OCI-LY3 (cell line): ENCODE measurements at regions not wholly inside any gene's neighbourhood (a gene's known extent, or its start where the extent isn't known, plus 50 kb on each side); places are given as distances from the start of the nearest gene placed in this dataset.
"Not testable (repeated sequence)": the region's sequence is repeated elsewhere in the genome, so short reads cannot be mapped to it uniquely, and the experiment has no call there.

Experiments
- H2AFZ ChIP-seq: fragments of 200-600, 300-600 bp; shearing (Covaris generic); 2 replicates; pipeline ENCODE4 v1.6.0; 2014; ENCODE audit warnings: antibody characterized with exemption, low read depth, low read length
- H3K27ac ChIP-seq: fragments of 200-600, 300-600 bp; sonication (generic); 2 replicates; pipeline ENCODE4 v1.5.1; 2014; ENCODE audit warnings: mild to moderate bottlenecking, low read length, moderate library complexity, mixed read lengths
- H3K27me3 ChIP-seq: fragments of 200-600, 300-600 bp; sonication (generic); 2 replicates; pipeline ENCODE4 v1.6.1; 2014; ENCODE audit warnings: low read depth, low read length, mixed read lengths
- H3K36me3 ChIP-seq: fragments of 200-600, 300-600 bp; sonication (generic); replicated peaks from 2 replicates; pipeline ENCODE3; 2014; ENCODE audit warnings: low read depth, low read length, mixed read lengths
- H3K4me1 ChIP-seq: fragments of 300-600, 200-600 bp; sonication (generic); 2 replicates; pipeline ENCODE4 v1.6.1; 2014; ENCODE audit warnings: low read length, mixed read lengths
- H3K4me2 ChIP-seq: fragments of 200-600, 300-600 bp; sonication (generic); 2 replicates; pipeline ENCODE4 v1.6.1; 2014; ENCODE audit warnings: low read length, mixed read lengths
- H3K4me3 ChIP-seq: fragments of 300-600, 200-600 bp; sonication (generic); 2 replicates; pipeline ENCODE4 v1.5.1; 2014; ENCODE audit warnings: antibody characterized with exemption, mild to moderate bottlenecking, low read length, moderate library complexity
- H3K79me2 ChIP-seq: fragments of 300-600, 200-600 bp; shearing (Covaris generic); 2 replicates; pipeline ENCODE4 v1.6.1; 2014; ENCODE audit warnings: mild to moderate bottlenecking, low read length, mixed read lengths
- H3K9ac ChIP-seq: fragments of 300-600, 200-600 bp; shearing (Covaris generic); 2 replicates; pipeline ENCODE4 v1.6.0; 2014; ENCODE audit warnings: mild to moderate bottlenecking, low read length, moderate library complexity
- H3K9me3 ChIP-seq: fragments of 200-600, 300-600 bp; shearing (Covaris generic); 2 replicates; pipeline ENCODE4 v1.6.1; 2014; ENCODE audit warnings: low read length, mixed read lengths; ENCODE audit not compliant: insufficient read depth
- H4K20me1 ChIP-seq: fragments of 200-600, 300-600 bp; sonication (generic); 2 replicates; pipeline ENCODE4 v1.6.1; 2016; ENCODE audit warnings: low read length, mixed read lengths; ENCODE audit not compliant: insufficient read depth
- CTCF ChIP-seq: fragments of 200-600, 300-600 bp; sonication (generic); IDR thresholded peaks from 2 replicates; pipeline ENCODE4 v1.5.1; 2014; ENCODE audit warnings: antibody characterized with exemption, low read length, low read depth
- EZH2phosphoT487 ChIP-seq: fragments of 200-600 bp; shearing (Covaris generic); IDR thresholded peaks from 2 replicates; pipeline ENCODE4 v1.6.1; 2018; ENCODE audit warnings: antibody characterized with exemption, mixed run types, low read depth

- Histone ChIP-seq H3K4me3 (no peak overlapping the region), H4K20me1 (no peaks in the 10 kb centered on the region), H3K9me3 (no peaks in the 10 kb centered on the region), H2AFZ (no peak overlapping the region), H3K4me2 (no peak overlapping the region), H3K9ac (no peak overlapping the region), H3K27me3 (no peaks in the 10 kb centered on the region), H3K79me2 (no peaks in the 10 kb centered on the region), H3K27ac (no peak overlapping the region), H3K4me1 (peaks cover 26% of the 10 kb centered on the region), H3K36me3 (no peaks in the 10 kb centered on the region)
- TF ChIP-seq EZH2phosphoT487 (no peak), CTCF (no peak)
Observed at GRCh38 chr3:193822492-193823212, 229.6 kb downstream of the OPA1 start.

GRCh38 chr3:193823213-193823605 is 230.2 kb downstream of the OPA1 start:
- not testable (repeated sequence) for H3K36me3 ChIP-seq, H2AFZ ChIP-seq, H4K20me1 ChIP-seq, H3K9ac ChIP-seq, H3K4me3 ChIP-seq, H3K79me2 ChIP-seq, H3K27ac ChIP-seq, H3K9me3 ChIP-seq, H3K27me3 ChIP-seq, H3K4me2 ChIP-seq
- H3K4me1 ChIP-seq = peaks cover 26% of the 10 kb centered on the region

- Histone ChIP-seq H3K27me3 (no peaks in the 10 kb centered on the region), H3K27ac (no peak overlapping the region), H3K4me2 (no peak overlapping the region), H3K4me1 (peaks cover 23% of the 10 kb centered on the region), H4K20me1 (no peaks in the 10 kb centered on the region), H3K36me3 (no peaks in the 10 kb centered on the region), H3K79me2 (no peaks in the 10 kb centered on the region), H3K4me3 (no peak overlapping the region), H3K9ac (no peak overlapping the region), H3K9me3 (no peaks in the 10 kb centered on the region), H2AFZ (no peak overlapping the region)
- no peak for TF ChIP-seq EZH2phosphoT487
- no peak for TF ChIP-seq CTCF
Observed at GRCh38 chr3:193824365-193824764, 231.4 kb downstream of the OPA1 start.

GRCh38 chr3:193825617-193826016 is 232.6 kb downstream of the OPA1 start:
- Histone ChIP-seq H3K27ac (no peak overlapping the region), H3K36me3 (no peaks in the 10 kb centered on the region), H3K4me1 (peaks cover 14% of the 10 kb centered on the region), H3K4me3 (no peak overlapping the region), H2AFZ (no peak overlapping the region), H3K27me3 (no peaks in the 10 kb centered on the region), H3K9ac (no peak overlapping the region), H3K9me3 (no peaks in the 10 kb centered on the region), H3K79me2 (no peaks in the 10 kb centered on the region), H3K4me2 (no peak overlapping the region), H4K20me1 (no peaks in the 10 kb centered on the region)
- no peak for TF ChIP-seq EZH2phosphoT487
- TF ChIP-seq CTCF = no peak
